Spinal cord (tissue), 9 donors: ENCODE measurements at regions not wholly inside any gene's neighbourhood (a gene's known extent, or its start where the extent isn't known, plus 50 kb on each side); places are given as distances from the start of the nearest gene placed in this dataset.

Source experiments
- DNase-seq, 6 donors: peaks; one replicate each; pipeline versions ENCODE4 v3.0.0 to v3.0.0-alpha.2; 2013 to 2015; ENCODE audit warnings: low spot score in 6 of 6, low read depth in 4 of 6
- H3K27ac ChIP-seq: one replicate; pipeline ENCODE4 v1.5.1; 2013; ENCODE audit warnings: low read depth, low read length, control low read depth
- H3K27me3 ChIP-seq: one replicate; pipeline ENCODE4 v1.6.1; 2013; ENCODE audit warnings: low read length; ENCODE audit not compliant: control insufficient read depth, insufficient read depth
- H3K36me3 ChIP-seq: one replicate; pipeline ENCODE4 v1.6.1; 2013; ENCODE audit warnings: low read length; ENCODE audit not compliant: control insufficient read depth, insufficient read depth
- H3K4me1 ChIP-seq: one replicate; pipeline ENCODE4 v1.6.1; 2013; ENCODE audit warnings: low read length; ENCODE audit not compliant: control insufficient read depth, insufficient read depth
- H3K4me3 ChIP-seq: one replicate; pipeline ENCODE4 v1.5.1; 2013; ENCODE audit warnings: low read depth, low read length, control low read depth
- H3K9me3 ChIP-seq: one replicate; pipeline ENCODE4 v1.6.1; 2013; ENCODE audit warnings: low read length; ENCODE audit not compliant: control insufficient read depth, insufficient read depth
- WGBS: methylation state at CpG from one replicate; pipeline ENCODE4 v1.1.5; 2013; ENCODE audit warnings: missing lambda C conversion rate; ENCODE audit not compliant: insufficient coverage; 5-methylcytosine and 5-hydroxymethylcytosine counted together
- donor health status: healthy.

DNA sequence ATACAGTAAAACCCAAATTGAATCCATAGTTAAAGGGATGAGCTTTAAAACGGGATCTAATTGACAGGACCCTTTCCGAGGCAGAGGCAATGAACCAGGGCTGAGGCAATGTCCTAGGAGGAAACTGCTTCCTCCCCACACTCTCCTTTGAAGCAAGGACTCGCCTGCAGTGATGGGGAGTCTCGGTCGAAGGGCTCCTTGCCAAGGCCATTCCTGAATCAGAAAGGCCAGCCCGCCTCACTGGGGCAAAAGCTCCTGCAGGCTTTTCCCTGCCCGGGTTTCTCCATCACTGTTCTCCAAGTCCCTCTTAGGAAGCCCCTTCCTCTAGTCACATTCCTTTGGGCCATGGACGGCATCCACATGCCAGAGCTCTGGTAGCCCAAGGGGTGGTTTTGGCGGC, 132.0 kb downstream of the RBFOX3 start:
- 59% methylated on average over 7 of the region's 9 CpGs for WGBS
- Histone ChIP-seq H3K36me3 (peaks cover 13% of the 10 kb centered on the region), H3K4me1 (peaks cover 12% of the 10 kb centered on the region), H3K27me3 (no peaks in the 10 kb centered on the region), H3K27ac (no peak overlapping the region), H3K4me3 (no peak overlapping the region), H3K9me3 (no peaks in the 10 kb centered on the region)
- no peak for DNase-seq

DNA sequence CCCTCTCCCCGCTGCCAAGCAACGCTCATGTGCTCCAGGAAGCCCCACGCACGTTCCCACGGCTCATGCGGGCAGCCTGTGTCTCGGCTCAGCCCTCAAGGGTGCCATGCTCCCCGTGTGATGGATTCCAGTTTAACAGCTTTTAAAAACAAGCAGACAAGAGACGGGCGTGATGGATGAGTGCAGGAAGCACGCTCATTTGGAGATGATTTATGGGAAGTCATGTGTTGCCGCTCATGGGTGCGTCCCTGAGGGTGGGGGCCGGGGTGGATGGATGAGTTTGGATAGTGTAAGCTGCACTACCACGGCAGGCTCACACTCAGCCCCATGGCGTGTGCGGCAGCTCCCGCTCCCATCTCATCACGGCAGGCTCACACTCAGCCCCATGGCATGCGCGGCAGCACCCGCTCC, 132.8 kb downstream of the RBFOX3 start:
- Histone ChIP-seq H3K36me3 (peaks cover 13% of the 10 kb centered on the region), H3K27me3 (no peaks in the 10 kb centered on the region), H3K4me3 (no peak overlapping the region), H3K27ac (no peak overlapping the region), H3K4me1 (peaks cover 12% of the 10 kb centered on the region), H3K9me3 (no peaks in the 10 kb centered on the region)
- peak in 1 of 6 donors; percentile 80 for DNase-seq
- 36% methylated on average over 21 of the region's 22 CpGs for WGBS

DNA sequence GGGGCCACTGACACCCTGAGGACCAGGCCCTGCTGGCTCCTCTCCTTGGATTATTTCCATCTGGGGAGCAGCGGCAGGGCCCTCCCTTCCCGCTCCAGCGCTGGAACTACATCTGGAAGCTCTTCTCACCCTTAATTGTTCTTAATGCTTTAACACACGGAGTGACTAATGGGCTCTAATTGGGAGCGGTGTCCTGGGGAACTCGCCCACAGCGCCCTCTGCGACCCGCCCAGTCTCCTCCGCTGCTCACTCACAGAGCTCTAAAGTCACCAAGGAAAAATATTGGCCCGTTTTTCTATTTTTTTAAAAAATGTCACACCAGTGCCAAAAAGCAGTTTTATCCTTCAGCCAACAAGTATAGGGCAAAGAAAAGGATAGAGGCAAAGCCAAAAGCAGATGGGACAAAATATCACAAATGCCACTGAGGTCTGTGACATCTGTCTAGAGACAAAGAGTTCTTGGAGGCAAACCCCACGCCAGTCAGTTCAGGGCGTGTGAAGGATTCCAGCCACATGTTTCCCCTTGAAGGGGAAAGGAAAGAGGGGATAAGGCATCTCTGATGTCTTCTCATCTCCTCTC, 134.7 kb downstream of the RBFOX3 start:
- Histone ChIP-seq H3K27me3 (no peaks in the 10 kb centered on the region), H3K36me3 (peaks cover 11% of the 10 kb centered on the region), H3K4me1 (peaks cover 12% of the 10 kb centered on the region), H3K27ac (no peak overlapping the region), H3K4me3 (no peak overlapping the region), H3K9me3 (no peaks in the 10 kb centered on the region)
- 37% methylated on average over 6 of the region's 13 CpGs for WGBS
- peak in 1 of 6 donors; percentile 61 for DNase-seq

DNA sequence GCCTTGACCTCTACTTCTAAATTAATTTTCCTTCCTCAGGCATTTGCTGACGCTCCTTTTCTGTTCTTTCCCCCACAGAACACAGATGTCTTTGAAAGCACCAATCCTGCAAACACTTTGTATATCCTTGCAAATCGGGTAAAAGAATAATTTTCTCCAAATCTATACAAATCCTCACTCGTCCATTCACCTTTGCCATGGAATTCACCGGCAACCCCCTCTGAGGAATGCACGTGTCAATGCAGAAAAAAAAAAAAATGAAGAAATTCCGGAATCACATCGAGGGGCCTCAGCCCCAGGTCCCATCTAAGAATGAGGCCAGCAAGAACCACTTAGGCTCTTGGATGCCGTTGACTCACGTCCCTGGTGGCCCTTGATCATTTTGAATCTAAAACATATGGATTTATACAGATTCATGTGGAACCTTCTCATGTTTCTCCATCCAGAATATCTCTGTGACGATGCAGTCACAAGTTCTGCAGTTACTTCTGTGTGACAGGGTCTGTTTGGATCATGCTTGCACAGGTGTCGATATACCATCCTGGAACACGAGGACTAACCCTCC, 136.9 kb downstream of the RBFOX3 start:
- Histone ChIP-seq H3K36me3 (peaks cover 4% of the 10 kb centered on the region), H3K4me3 (no peak overlapping the region), H3K9me3 (no peaks in the 10 kb centered on the region), H3K4me1 (peaks cover 12% of the 10 kb centered on the region), H3K27ac (no peak overlapping the region), H3K27me3 (no peaks in the 10 kb centered on the region)
- 80% methylated on average over 11 of the region's 12 CpGs for WGBS
- no peak for DNase-seq

DNA sequence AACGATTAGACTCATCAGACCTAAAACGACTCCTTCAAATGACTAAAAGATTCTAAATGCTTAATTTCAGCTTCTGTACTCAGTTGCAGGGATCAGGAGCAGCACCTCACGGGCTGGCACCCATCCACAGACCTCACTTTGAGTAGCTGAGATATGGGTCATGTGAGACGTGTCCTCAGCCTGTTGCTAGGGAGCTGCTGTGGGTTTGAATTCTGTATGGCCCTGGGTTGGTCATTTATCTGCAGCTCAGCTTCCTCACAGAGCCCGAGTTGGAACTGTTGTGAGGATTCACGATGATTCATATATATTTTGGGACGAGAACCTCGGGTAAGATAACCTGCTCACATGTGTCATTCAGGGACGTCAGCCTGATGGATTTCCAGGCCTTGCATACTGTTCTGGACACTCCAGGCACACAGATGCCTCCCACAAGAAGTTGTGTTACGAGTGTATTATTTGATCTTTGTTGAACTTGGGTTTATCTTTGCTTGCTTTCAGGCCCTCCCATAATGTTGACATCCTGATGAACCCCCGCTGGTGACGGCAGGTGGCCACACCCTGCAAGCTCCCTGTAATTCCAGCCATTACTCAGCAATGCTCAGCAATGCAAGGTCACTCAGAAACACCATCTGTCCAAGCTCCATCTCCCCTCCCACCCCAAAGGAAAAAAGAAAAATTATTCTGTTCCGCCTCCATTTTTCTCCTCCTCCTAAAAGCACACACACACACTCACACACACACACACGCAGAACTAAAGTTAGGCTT, 137.6 kb downstream of the RBFOX3 start:
- Histone ChIP-seq H3K4me3 (no peak overlapping the region), H3K36me3 (peaks cover 4% of the 10 kb centered on the region), H3K27ac (no peak overlapping the region), H3K4me1 (peaks cover 12% of the 10 kb centered on the region), H3K27me3 (no peaks in the 10 kb centered on the region), H3K9me3 (no peaks in the 10 kb centered on the region)
- DNase-seq = no peak
- WGBS = 80% methylated on average over 12 of the region's 14 CpGs

DNA sequence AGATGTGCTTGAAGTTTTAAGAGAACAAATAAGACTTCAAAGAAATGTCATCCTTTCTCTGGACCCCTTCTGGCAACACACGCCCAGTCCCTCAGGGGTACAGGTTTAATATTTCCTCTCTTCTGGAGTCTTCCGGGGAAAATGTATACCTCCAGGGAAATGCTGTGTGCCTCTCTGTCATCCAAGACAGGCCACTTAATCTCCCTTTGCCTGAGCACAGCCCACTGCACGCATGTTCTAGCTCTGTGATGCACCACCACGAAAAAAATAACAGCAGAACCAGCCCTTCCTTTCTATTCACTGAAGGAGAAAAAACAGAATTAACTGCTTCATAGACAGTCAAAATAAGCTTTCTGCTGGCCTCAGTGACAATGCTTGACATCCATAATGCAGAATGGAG, 140.1 kb downstream of the RBFOX3 start:
- 51% methylated on average over 4 of the region's 4 CpGs for WGBS
- Histone ChIP-seq H3K36me3 (peaks cover 11% of the 10 kb centered on the region), H3K4me1 (peaks cover 12% of the 10 kb centered on the region), H3K9me3 (no peaks in the 10 kb centered on the region), H3K4me3 (no peak overlapping the region), H3K27me3 (no peaks in the 10 kb centered on the region), H3K27ac (no peak overlapping the region)
- DNase-seq = peak in 1 of 6 donors; percentile 34

DNA sequence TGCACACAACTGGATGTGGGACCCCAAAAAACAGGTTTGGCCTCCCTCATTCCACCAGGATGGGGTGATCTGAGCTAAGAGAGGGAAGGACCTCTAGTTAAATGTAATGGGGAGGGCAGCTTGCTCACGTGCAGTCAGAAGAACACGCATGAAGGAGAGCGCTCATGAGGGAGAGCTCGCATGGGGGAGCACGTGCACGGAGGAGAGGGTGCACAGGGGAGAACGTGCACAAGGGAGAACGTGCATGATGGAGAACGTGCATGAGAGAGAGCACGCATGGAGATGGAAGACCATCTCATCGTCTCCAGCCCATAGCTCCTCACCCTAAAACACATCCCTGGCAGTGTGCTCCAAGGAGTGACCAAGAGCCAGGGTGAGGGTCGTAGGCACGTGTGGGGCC, 141.2 kb downstream of the RBFOX3 start:
- H3K4me3 ChIP-seq = no peak overlapping the region
- DNase-seq = no peak
- H3K36me3 ChIP-seq = peaks cover 9% of the 10 kb centered on the region
- no peaks in the 10 kb centered on the region for H3K27me3 ChIP-seq
- H3K4me1 ChIP-seq = peaks cover 22% of the 10 kb centered on the region
- 95% methylated on average over 8 of the region's 13 CpGs for WGBS
- H3K27ac ChIP-seq = no peak overlapping the region
- H3K9me3 ChIP-seq = no peaks in the 10 kb centered on the region

DNA sequence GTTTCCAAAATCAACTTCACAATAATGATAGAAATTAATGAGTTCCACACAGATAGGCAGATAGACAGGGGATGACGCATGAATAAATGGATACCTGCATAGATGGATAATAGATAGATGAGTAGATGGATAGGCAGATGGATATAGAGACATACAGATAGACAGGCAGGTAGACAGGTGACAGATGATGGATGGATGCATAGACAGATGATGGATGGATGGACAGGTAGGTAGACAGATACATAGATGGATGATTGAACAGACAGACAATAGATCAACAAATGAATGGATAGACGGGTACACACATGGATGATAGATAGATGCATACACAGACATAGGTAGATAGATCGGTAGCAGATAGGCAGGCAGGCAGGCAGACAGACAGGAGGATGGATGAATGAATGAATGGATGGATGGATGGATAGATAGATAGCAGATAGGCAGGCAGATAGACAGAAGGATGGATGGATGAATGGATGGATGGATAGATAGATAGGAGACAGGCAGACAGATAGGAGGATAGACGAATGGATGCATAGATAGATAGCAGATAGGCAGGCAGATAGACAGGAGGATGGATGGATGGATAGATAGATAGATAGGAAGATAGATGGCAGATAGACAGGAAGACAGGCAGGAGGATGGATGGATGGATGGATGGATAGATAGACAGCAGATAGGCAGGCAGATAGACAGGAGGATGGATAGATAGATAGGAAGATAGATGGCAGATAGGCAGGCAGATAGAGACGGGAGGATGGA, 142.5 kb downstream of the RBFOX3 start:
- no peaks in the 10 kb centered on the region for H3K9me3 ChIP-seq
- H3K4me3 ChIP-seq = no peak overlapping the region
- no peak for DNase-seq
- no peaks in the 10 kb centered on the region for H3K27me3 ChIP-seq
- peaks cover 7% of the 10 kb centered on the region for H3K36me3 ChIP-seq
- H3K27ac ChIP-seq = no peak overlapping the region
- peaks cover 33% of the 10 kb centered on the region for H3K4me1 ChIP-seq
- 91% methylated on average over 5 of the region's 5 CpGs for WGBS

DNA sequence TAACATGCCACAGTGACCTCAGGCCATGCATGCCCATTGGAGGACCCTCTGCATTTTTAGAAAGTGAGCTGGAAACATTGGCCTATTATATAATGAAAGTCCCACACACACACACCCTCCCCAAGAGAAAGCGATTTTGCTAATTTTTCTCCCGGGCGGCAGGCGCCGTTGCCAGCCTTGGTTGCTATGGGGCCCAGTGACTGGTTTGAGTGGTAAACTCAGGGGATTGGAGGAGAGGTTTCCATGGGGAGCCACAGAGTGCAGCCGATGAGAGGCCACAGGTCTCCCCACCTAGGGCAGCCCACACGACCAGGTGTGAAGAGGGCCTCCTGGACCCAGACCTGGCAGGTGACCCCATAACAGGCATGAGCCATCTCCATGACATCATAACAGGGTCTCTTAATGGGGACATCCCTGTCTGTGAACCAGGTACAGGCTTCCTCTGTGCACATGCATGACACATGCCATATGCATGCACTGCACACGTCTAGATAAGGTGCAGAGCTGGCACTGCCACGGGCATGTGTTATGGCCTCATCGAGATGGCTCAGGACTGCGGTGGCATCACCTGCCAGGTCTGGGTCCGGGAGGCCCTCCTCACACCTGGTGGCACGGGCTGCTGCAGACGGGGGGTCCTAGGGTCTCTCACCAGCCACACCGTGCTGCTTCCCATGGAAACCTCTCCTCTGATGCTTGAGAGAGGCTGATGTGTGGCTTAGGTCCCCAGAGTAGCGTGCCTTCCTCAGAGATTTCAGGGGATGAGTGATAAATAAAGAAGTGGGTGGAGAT, 144.1 kb downstream of the RBFOX3 start:
- Histone ChIP-seq H3K36me3 (peaks cover 7% of the 10 kb centered on the region), H3K27me3 (no peaks in the 10 kb centered on the region), H3K27ac (no peak overlapping the region), H3K4me3 (no peak overlapping the region), H3K9me3 (no peaks in the 10 kb centered on the region), H3K4me1 (peaks cover 33% of the 10 kb centered on the region)
- peak in 2 of 6 donors; percentile 28 to 33 for DNase-seq
- 80% methylated on average over 8 of the region's 16 CpGs for WGBS
